ENCODE measurements at regions not wholly inside any gene's neighbourhood (a gene's known extent, or its start where the extent isn't known, plus 50 kb on each side); places are given as distances from the start of the nearest gene placed in this dataset.

GRCh38 chr12:19068137-19068536, 61.4 kb upstream of the PLEKHA5 start:
- in situ Hi-C loops (cut with MboI; ENCODE audit: low pct_unique_long_range_greater_than_20kb, low sequenced_read_pairs), result no loop called here
- DNase-seq, result no peak

- no peak for DNase-seq
- in situ Hi-C loops (cut with MboI; ENCODE audit: low pct_unique_long_range_greater_than_20kb, low sequenced_read_pairs), result no loop called here
Observed at GRCh38 chr12:19070341-19070740, 59.2 kb upstream of the PLEKHA5 start.

GRCh38 chr12:19074700-19075099, 54.8 kb upstream of the PLEKHA5 start:
- in situ Hi-C loops (cut with MboI; ENCODE audit: low pct_unique_long_range_greater_than_20kb, low sequenced_read_pairs), result no loop called here

GRCh38 chr12:19075711-19076340, 53.7 kb upstream of the PLEKHA5 start:
- in situ Hi-C loops (cut with MboI; ENCODE audit: low pct_unique_long_range_greater_than_20kb, low sequenced_read_pairs), result no loop called here
- no peak for DNase-seq

More at GRCh38 chr12:19074700-19075099, 54.8 kb upstream of the PLEKHA5 start:
- no peak for DNase-seq

Measured in KBM-7 (cell line).